GM12874 (cell line): ENCODE measurements at regions not wholly inside any gene's neighbourhood (a gene's known extent, or its start where the extent isn't known, plus 50 kb on each side); places are given as distances from the start of the nearest gene placed in this dataset.

Experiments
- CTCF ChIP-seq: IDR thresholded peaks from 2 replicates; pipeline ENCODE4 v1.5.1; 2011; ENCODE audit warnings: low read depth, mild to moderate bottlenecking, control low read depth, low read length, moderate library complexity; ENCODE audit not compliant: insufficient read depth

- no peak for TF ChIP-seq CTCF
Measured at GRCh38 chr4:75211422-75211821, 278.5 kb downstream of the PARM1 start.

GRCh38 chr4:75207902-75208301 is 275.0 kb downstream of the PARM1 start:
- TF ChIP-seq CTCF, result no peak

GRCh38 chr4:75195111-75195510 is 262.2 kb downstream of the PARM1 start:
- no peak for TF ChIP-seq CTCF

- TF ChIP-seq CTCF, result no peak
Measured at GRCh38 chr4:75194180-75194579, 261.3 kb downstream of the PARM1 start.

- no peak for TF ChIP-seq CTCF
Measured at GRCh38 chr4:75189711-75190335, 256.9 kb downstream of the PARM1 start.

GRCh38 chr4:75180790-75181776 is 248.2 kb downstream of the PARM1 start:
- no peak for TF ChIP-seq CTCF

GRCh38 chr4:75180217-75180616 is 247.3 kb downstream of the PARM1 start:
- TF ChIP-seq CTCF, result no peak
